GM23338 (cell line): ENCODE measurements at regions not wholly inside any gene's neighbourhood (a gene's known extent, or its start where the extent isn't known, plus 50 kb on each side); places are given as distances from the start of the nearest gene placed in this dataset.

Source experiments
- ATAC-seq: fragments of 200-7000 bp; cut with Tn5 transposase; 3 replicates; pipeline ENCODE4 v1.9.1; 2020
- DNase-seq: peaks from one replicate; pipeline ENCODE4 v3.0.0-alpha.2; 2015; ENCODE audit warnings: low spot score
- H2AFZ ChIP-seq: fragments of 200-600 bp; sonication (generic); 2 replicates; pipeline ENCODE4 v1.8.0; 2016; ENCODE audit warnings: antibody characterized with exemption, mild to moderate bottlenecking, moderate library complexity
- H3F3A ChIP-seq: fragments of 200-600 bp; sonication (generic); replicated peaks from 2 replicates; pipeline ENCODE4 v1.8.0; 2017; ENCODE audit warnings: antibody characterized with exemption, mixed run types, low read depth
- H3K27ac ChIP-seq: fragments of 200-600 bp; sonication (generic); 2 replicates; pipeline ENCODE4 v1.6.1; 2016; ENCODE audit warnings: low read depth
- H3K27me3 ChIP-seq: fragments of 200-600 bp; sonication (generic); 2 replicates; pipeline ENCODE4 v1.8.0; 2016; ENCODE audit warnings: mild to moderate bottlenecking, mixed run types, moderate library complexity; ENCODE audit not compliant: insufficient read depth
- H3K36me3 ChIP-seq: fragments of 200-600 bp; sonication (generic); 2 replicates; pipeline ENCODE4 v1.8.0; 2016; ENCODE audit warnings: mild to moderate bottlenecking; ENCODE audit not compliant: insufficient read depth
- H3K4me1 ChIP-seq: fragments of 200-600 bp; sonication (generic); 2 replicates; pipeline ENCODE4 v1.8.0; 2016; ENCODE audit warnings: mild to moderate bottlenecking, moderate library complexity; ENCODE audit not compliant: insufficient read depth
- H3K4me2 ChIP-seq: fragments of 200-600 bp; sonication (generic); 2 replicates; pipeline ENCODE4 v1.7.1; 2017; ENCODE audit warnings: mixed run types
- H3K4me3 ChIP-seq: fragments of 200-600 bp; sonication (generic); 2 replicates; pipeline ENCODE4 v1.6.1; 2016; ENCODE audit warnings: mixed run types
- H3K79me2 ChIP-seq: fragments of 200-600 bp; sonication (generic); replicated peaks from 2 replicates; pipeline ENCODE4 v1.8.0; 2017; ENCODE audit warnings: mild to moderate bottlenecking; ENCODE audit not compliant: insufficient read depth
- H3K9me2 ChIP-seq: fragments of 200-600 bp; sonication (generic); 2 replicates; pipeline ENCODE4 v1.8.0; 2017; ENCODE audit not compliant: insufficient read depth
- H4K20me1 ChIP-seq: fragments of 200-600 bp; sonication (generic); replicated peaks from 2 replicates; pipeline ENCODE4 v1.8.0; 2017; ENCODE audit warnings: mild to moderate bottlenecking; ENCODE audit not compliant: insufficient read depth
- H3K27ac Mint-ChIP-seq: 2 replicates; pipeline ENCODE4 v1.8.0; 2020; ENCODE audit warnings: inconsistent platforms, mild to moderate bottlenecking, moderate library complexity, mixed read lengths
- H3K27me3 Mint-ChIP-seq: 3 replicates; pipeline ENCODE4 v1.8.0; 2022; ENCODE audit warnings: low read depth, mild to moderate bottlenecking, moderate library complexity, mixed read lengths, inconsistent platforms; ENCODE audit not compliant: insufficient read depth, poor library complexity
- H3K36me3 Mint-ChIP-seq: 3 replicates; pipeline ENCODE4 v1.8.0; 2021; ENCODE audit warnings: low read depth, mild to moderate bottlenecking, inconsistent platforms, moderate library complexity, mixed read lengths
- H3K4me1 Mint-ChIP-seq: 3 replicates; pipeline ENCODE4 v1.8.0; 2020; ENCODE audit warnings: mild to moderate bottlenecking, inconsistent platforms, mixed read lengths
- H3K4me3 Mint-ChIP-seq: 3 replicates; pipeline ENCODE4 v1.8.0; 2021; ENCODE audit warnings: moderate library complexity, mild to moderate bottlenecking, inconsistent platforms, mixed read lengths
- H3K9me3 Mint-ChIP-seq: 3 replicates; pipeline ENCODE4 v1.8.0; 2020; ENCODE audit warnings: moderate library complexity, mild to moderate bottlenecking, inconsistent platforms, mixed read lengths
- CREB1 ChIP-seq: fragments of 250-450 bp; sonication (Bioruptor Pico); IDR thresholded peaks from 2 replicates; pipeline ENCODE4 v1.5.0; 2020; ENCODE audit warnings: low read depth, mild to moderate bottlenecking, moderate library complexity
- CTCF ChIP-seq, 2 experiments: fragments of 200-600 bp in 1 of 2; sonication (generic) in 1 of 2; conservative IDR thresholded peaks; 2 replicates each; pipeline versions ENCODE4 v1.5.1 to v1.6.1; 2016 to 2017; ENCODE audit warnings: antibody characterized with exemption in 2 of 2, low read depth in 2 of 2, mild to moderate bottlenecking in 2 of 2, moderate library complexity in 1 of 2
- ETS1 ChIP-seq: IDR thresholded peaks from 2 replicates; pipeline ENCODE4 v1.6.1; 2016; ENCODE audit warnings: antibody characterized with exemption
- EZH2 ChIP-seq: fragments of 200-600 bp; sonication (generic); IDR thresholded peaks from one replicate; pipeline ENCODE4 v1.8.0; 2017; ENCODE audit warnings: antibody characterized with exemption, mild to moderate bottlenecking, low read depth; ENCODE audit not compliant: unreplicated experiment
- EZH2phosphoT487 ChIP-seq: fragments of 200-600 bp; sonication (generic); IDR thresholded peaks from one replicate; pipeline ENCODE4 v1.8.1; 2018; ENCODE audit warnings: antibody characterized with exemption; ENCODE audit not compliant: unreplicated experiment
- JUNB ChIP-seq: IDR thresholded peaks from one replicate; pipeline ENCODE4 v1.6.1; 2016; ENCODE audit warnings: antibody characterized with exemption; ENCODE audit not compliant: unreplicated experiment
- NANOG ChIP-seq: IDR thresholded peaks from 2 replicates; pipeline ENCODE4 v1.6.1; 2016; ENCODE audit warnings: antibody characterized with exemption, borderline replicate concordance
- POLR2AphosphoS5 ChIP-seq: IDR thresholded peaks from 2 replicates; pipeline ENCODE4 v1.6.1; 2016; ENCODE audit warnings: antibody characterized with exemption, low read depth
- STAT1 ChIP-seq: IDR thresholded peaks from one replicate; pipeline ENCODE4 v1.6.1; 2016; ENCODE audit warnings: antibody characterized with exemption; ENCODE audit not compliant: unreplicated experiment
- ZNF114 ChIP-seq: fragments of 250-450 bp; sonication (Bioruptor Pico); IDR thresholded peaks from 2 replicates; pipeline ENCODE4 v1.5.0; 2020; ENCODE audit warnings: mild to moderate bottlenecking, moderate library complexity
- ZNF462 ChIP-seq: fragments of 250-450 bp; sonication (Bioruptor Pico); IDR thresholded peaks from 2 replicates; pipeline ENCODE4 v1.5.0; 2020; ENCODE audit warnings: mild to moderate bottlenecking, moderate library complexity

- Mint-ChIP-seq H3K4me3 (no peak overlapping the region), H3K27ac (no peak overlapping the region), H3K4me1 (peaks cover 13% of the 10 kb centered on the region), H3K9me3 (no peaks in the 10 kb centered on the region; the same call in 2 of the 3 replicates), H3K36me3 (no peaks in the 10 kb centered on the region), H3K27me3 (peaks cover 5% of the 10 kb centered on the region)
- Histone ChIP-seq H3K27ac (no peak overlapping the region), H3K4me3 (no peak overlapping the region), H3F3A (no peaks in the 10 kb centered on the region), H3K9me2 (no peaks in the 10 kb centered on the region), H3K4me2 (no peak overlapping the region), H3K79me2 (no peaks in the 10 kb centered on the region), H3K27me3 (no peaks in the 10 kb centered on the region), H3K4me1 (no peaks in the 10 kb centered on the region), H2AFZ (no peak overlapping the region), H3K36me3 (no peaks in the 10 kb centered on the region), H4K20me1 (no peaks in the 10 kb centered on the region)
- TF ChIP-seq EZH2phosphoT487, result no peak
- 0 out of 2 replicates have a peak, but pooled peaks have one; percentile 22 for TF ChIP-seq ZNF462 (CRISPR knock-in tag)
- TF ChIP-seq ETS1, result no peak
- peak; percentile 35; the same call in 1 of the 3 replicates for ATAC-seq
- peak; percentile 17 for DNase-seq
These were observed 1202.9 kb upstream of the CDH8 start for GRCh38 chr16:63239065-63239570.

GRCh38 chr16:63230421-63231040, 1194.3 kb upstream of the CDH8 start:
- H2AFZ ChIP-seq, result no peak overlapping the region
- Mint-ChIP-seq H3K4me1 (no peaks in the 10 kb centered on the region), H3K4me3 (no peak overlapping the region), H3K27ac (no peak overlapping the region), H3K9me3 (peaks cover 3% of the 10 kb centered on the region; the same call in 1 of the 3 replicates), H3K36me3 (no peaks in the 10 kb centered on the region), H3K27me3 (no peaks in the 10 kb centered on the region)
- H3K4me3 ChIP-seq, result no peak overlapping the region
- no peaks in the 10 kb centered on the region for H3K4me1 ChIP-seq
- no peaks in the 10 kb centered on the region for H3K27me3 ChIP-seq
- ATAC-seq, result no peak
- H3K4me2 ChIP-seq, result no peak overlapping the region
- H3K79me2 ChIP-seq, result no peaks in the 10 kb centered on the region
- no peaks in the 10 kb centered on the region for H3F3A ChIP-seq
- no peaks in the 10 kb centered on the region for H3K36me3 ChIP-seq
- H3K9me2 ChIP-seq, result no peaks in the 10 kb centered on the region
- no peaks in the 10 kb centered on the region for H4K20me1 ChIP-seq
- no peak for DNase-seq
- no peak overlapping the region for H3K27ac ChIP-seq
- TF ChIP-seq STAT1 (no peak), CREB1 (CRISPR knock-in tag) (no peak), EZH2 (no peak), CTCF (conservative IDR thresholded peaks at IDR 0.05; ENCODE audit: low read depth in 2 of 2) (no peak), NANOG (no peak), ZNF114 (CRISPR knock-in tag) (no peak), POLR2AphosphoS5 (no peak), JUNB (no peak), ETS1 (no peak)
